ENCODE measurements at regions not wholly inside any gene's neighbourhood (a gene's known extent, or its start where the extent isn't known, plus 50 kb on each side); places are given as distances from the start of the nearest gene placed in this dataset.
"Not testable (repeated sequence)": the region's sequence is repeated elsewhere in the genome, so short reads cannot be mapped to it uniquely, and the experiment has no call there.

DNA sequence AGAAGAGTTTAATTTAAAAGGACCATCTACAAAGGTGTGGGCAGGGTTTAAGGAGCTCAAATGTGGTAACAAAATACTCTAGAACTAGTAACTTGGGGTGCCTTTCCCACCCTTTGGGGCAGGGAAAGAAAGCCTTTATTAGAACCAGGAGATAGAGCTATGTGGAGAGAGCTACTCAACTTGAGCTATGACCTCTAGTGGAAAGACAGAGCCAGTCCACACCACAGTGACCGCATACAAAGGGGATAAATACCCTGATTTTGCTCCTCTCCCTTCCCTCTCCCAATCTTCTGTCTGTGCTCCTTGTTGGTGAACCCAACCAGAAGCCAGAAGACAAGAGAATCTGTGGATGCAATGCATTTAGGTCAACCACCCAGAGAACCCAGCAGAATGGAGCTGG lies 54.4 kb upstream of the JAK1 start:
- Mint-ChIP-seq H3K9me3 (no peaks in the 10 kb centered on the region), H3K27me3 (no peaks in the 10 kb centered on the region), H3K36me3 (ENCODE audit: low read depth) (no peaks in the 10 kb centered on the region), H3K4me3 (no peak overlapping the region), H3K27ac (no peak overlapping the region), H3K4me1 (no peaks in the 10 kb centered on the region)
- ATAC-seq (replicated peaks) = no peak

DNA sequence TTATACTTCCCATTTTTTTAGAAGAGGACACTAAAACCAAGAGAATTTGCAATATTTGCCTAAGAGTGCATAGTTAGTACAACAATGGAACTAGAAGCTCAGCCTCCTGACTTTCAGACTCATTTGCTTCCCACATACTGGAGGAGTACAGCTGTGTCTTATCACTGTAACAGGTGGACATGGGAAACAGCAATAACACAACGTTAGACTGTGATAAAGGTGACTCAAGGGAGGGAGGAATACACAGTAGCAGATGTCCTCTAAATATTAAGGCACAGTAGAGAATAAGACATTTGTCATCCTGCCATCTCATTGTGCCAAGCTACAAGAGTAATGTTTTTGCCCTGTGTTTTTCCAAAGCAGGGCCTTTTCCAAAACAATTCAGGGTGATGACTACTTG lies 55.4 kb upstream of the JAK1 start:
- H3K27ac Mint-ChIP-seq = no peak overlapping the region
- no peaks in the 10 kb centered on the region for H3K4me1 Mint-ChIP-seq
- ATAC-seq (replicated peaks) = no peak

DNA sequence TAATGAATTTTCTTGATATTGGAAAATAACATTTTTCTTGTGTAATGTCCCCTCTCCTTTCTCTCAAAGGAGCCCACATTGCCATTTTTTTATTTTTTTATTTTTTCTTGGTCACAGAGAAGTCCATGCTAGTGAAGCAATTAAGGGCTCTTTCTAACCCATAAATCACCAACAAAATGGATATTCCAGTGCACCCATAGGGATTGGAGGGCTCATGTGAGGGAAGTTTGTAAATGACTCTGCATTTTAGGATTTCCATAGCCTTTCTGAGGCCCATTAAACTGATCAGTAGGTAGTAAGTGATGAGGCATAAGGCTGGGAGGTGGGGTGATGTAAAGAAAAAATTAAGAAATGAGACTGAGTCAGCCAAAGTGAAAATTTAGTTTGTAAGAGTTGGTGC lies 55.9 kb upstream of the JAK1 start:
- H3K27me3 Mint-ChIP-seq = no peaks in the 10 kb centered on the region
- no peaks in the 10 kb centered on the region for H3K36me3 Mint-ChIP-seq (ENCODE audit: low read depth)
- no peaks in the 10 kb centered on the region for H3K9me3 Mint-ChIP-seq
- H3K4me3 Mint-ChIP-seq = no peak overlapping the region
- no peak for ATAC-seq (replicated peaks)
- H3K27ac Mint-ChIP-seq = no peak overlapping the region
- H3K4me1 Mint-ChIP-seq = no peaks in the 10 kb centered on the region

More for the DNA sequence above, 55.4 kb upstream of the JAK1 start:
- Mint-ChIP-seq H3K27me3 (no peaks in the 10 kb centered on the region), H3K36me3 (ENCODE audit: low read depth) (no peaks in the 10 kb centered on the region), H3K9me3 (no peaks in the 10 kb centered on the region), H3K4me3 (no peak overlapping the region)

DNA sequence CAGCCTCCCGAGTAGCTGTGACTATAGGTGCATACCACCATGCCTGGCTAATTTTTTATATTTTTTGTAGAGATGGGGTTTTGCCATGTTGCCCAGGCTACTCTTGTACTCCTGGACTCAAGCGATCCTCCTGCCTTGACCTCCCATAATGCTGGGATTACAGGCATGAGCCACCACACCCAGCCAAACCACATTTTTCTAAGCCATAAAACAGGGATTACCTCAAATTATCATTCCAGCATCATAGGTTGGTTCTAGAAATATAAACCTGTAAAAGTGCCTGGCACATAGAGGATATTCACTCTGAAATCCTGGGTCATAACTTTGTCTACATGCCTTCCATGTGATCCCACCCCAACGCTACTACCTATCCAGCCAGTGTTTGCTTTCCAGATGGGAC lies 59.4 kb upstream of the JAK1 start:
- no peaks in the 10 kb centered on the region for H3K27me3 Mint-ChIP-seq
- no peak overlapping the region for H3K27ac Mint-ChIP-seq
- no peak for ATAC-seq (replicated peaks)
- H3K36me3 Mint-ChIP-seq (ENCODE audit: low read depth) = no peaks in the 10 kb centered on the region
- peaks cover 4% of the 10 kb centered on the region for H3K4me1 Mint-ChIP-seq
- H3K4me3 Mint-ChIP-seq = no peak overlapping the region
- peaks cover 4% of the 10 kb centered on the region for H3K9me3 Mint-ChIP-seq

- Mint-ChIP-seq H3K4me1 (peaks cover 4% of the 10 kb centered on the region), H3K9me3 (peaks cover 4% of the 10 kb centered on the region), H3K4me3 (no peak overlapping the region), H3K36me3 (ENCODE audit: low read depth) (no peaks in the 10 kb centered on the region), H3K27me3 (no peaks in the 10 kb centered on the region), H3K27ac (no peak overlapping the region)
- no peak for ATAC-seq (replicated peaks)
Observed at GRCh38 chr1:65026235-65026634, 59.9 kb upstream of the JAK1 start.

GRCh38 chr1:65027666-65028358 lies 61.5 kb upstream of the JAK1 start:
- Mint-ChIP-seq H3K36me3 (ENCODE audit: low read depth) (no peaks in the 10 kb centered on the region), H3K4me3 (no peak overlapping the region), H3K27me3 (no peaks in the 10 kb centered on the region), H3K9me3 (peaks cover 4% of the 10 kb centered on the region), H3K27ac (no peak overlapping the region), H3K4me1 (peaks cover 4% of the 10 kb centered on the region)
- ATAC-seq (replicated peaks) = no peak

- not testable (repeated sequence) for H3K27me3 Mint-ChIP-seq; H3K4me1 Mint-ChIP-seq; ATAC-seq (replicated peaks); H3K4me3 Mint-ChIP-seq; H3K36me3 Mint-ChIP-seq (ENCODE audit: low read depth); H3K27ac Mint-ChIP-seq; H3K9me3 Mint-ChIP-seq
Observed at GRCh38 chr1:65029434-65029833, 63.1 kb upstream of the JAK1 start.

DNA sequence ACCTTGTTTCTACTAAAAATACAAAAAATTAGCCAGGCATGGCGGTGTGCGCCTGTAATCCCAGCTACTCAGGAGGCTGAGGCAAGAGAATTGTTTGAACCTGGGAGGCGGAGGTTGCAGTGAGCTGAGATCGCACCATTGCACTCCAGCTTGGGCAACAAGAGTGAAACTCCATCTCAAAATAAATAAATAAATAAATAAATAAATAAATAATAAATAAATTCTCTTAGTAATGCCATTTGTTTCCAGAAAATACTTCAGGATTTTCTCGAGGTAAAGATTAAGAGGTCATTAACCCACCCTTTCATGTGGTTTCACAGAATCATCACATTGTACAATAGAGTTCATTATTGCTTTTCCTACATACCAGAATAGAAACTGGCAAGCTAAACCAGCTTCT lies 68.5 kb upstream of the JAK1 start:
- not testable (repeated sequence) for H3K27ac Mint-ChIP-seq, H3K4me1 Mint-ChIP-seq

GRCh38 chr1:65036570-65037051 lies 70.3 kb upstream of the JAK1 start:
- no peak overlapping the region for H3K4me3 Mint-ChIP-seq
- no peak for ATAC-seq (replicated peaks)
- no peaks in the 10 kb centered on the region for H3K4me1 Mint-ChIP-seq
- no peak overlapping the region for H3K27ac Mint-ChIP-seq
- H3K9me3 Mint-ChIP-seq = no peaks in the 10 kb centered on the region
- no peaks in the 10 kb centered on the region for H3K27me3 Mint-ChIP-seq
- peaks cover 11% of the 10 kb centered on the region for H3K36me3 Mint-ChIP-seq (ENCODE audit: low read depth)

More for the DNA sequence above, 68.5 kb upstream of the JAK1 start:
- H3K36me3 Mint-ChIP-seq (ENCODE audit: low read depth) = peaks cover 11% of the 10 kb centered on the region
- not testable (repeated sequence) for ATAC-seq (replicated peaks); H3K27me3 Mint-ChIP-seq; H3K4me3 Mint-ChIP-seq; H3K9me3 Mint-ChIP-seq

DNA sequence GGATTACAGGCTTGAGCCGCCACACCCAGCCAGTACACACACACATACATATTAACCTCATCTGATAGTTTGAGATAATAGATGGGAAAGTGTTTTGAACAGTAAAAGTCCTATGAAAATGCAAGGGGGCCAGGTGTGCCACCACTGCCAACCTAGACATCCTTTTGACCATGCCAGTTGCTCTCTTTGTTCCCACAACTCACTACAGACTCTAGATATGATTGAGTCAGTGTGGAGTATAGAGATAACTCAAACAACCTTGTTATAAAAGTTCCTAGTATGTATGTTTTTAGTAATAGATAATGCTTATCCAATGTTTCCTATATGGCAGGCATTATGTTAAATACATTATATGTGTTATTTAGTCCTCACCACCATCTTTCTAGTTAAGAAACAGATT lies 72.7 kb upstream of the JAK1 start:
- H3K9me3 Mint-ChIP-seq = no peaks in the 10 kb centered on the region
- peak; percentile 35 for ATAC-seq (replicated peaks)
- peaks cover under 1% of the 10 kb centered on the region for H3K4me1 Mint-ChIP-seq
- no peaks in the 10 kb centered on the region for H3K27me3 Mint-ChIP-seq
- no peak overlapping the region for H3K4me3 Mint-ChIP-seq
- H3K36me3 Mint-ChIP-seq (ENCODE audit: low read depth) = peaks cover 11% of the 10 kb centered on the region
- H3K27ac Mint-ChIP-seq = no peak overlapping the region

DNA sequence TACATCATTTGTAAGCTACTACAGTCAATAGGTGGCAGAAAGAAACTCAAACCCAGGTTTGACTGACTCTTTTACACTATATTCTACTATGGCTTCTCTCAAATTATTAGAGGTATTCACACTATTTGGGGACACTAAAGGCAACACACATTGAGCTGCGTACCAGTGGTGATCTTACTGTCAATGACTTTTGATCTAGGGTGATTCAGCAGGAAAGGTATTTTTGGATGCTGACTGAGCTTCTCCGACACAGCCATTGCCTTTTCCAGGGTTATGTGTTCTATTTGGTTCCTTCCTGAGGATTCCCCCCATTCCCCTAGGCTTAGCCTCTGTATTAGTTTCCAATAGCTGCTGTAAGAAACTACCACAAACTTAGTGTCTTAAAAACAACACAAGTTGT lies 73.2 kb upstream of the JAK1 start:
- no peak for ATAC-seq (replicated peaks)

GRCh38 chr1:65042467-65042866 lies 76.1 kb upstream of the JAK1 start:
- H3K36me3 Mint-ChIP-seq (ENCODE audit: low read depth) = no peaks in the 10 kb centered on the region
- no peak overlapping the region for H3K27ac Mint-ChIP-seq
- no peaks in the 10 kb centered on the region for H3K9me3 Mint-ChIP-seq
- peaks cover 7% of the 10 kb centered on the region for H3K4me1 Mint-ChIP-seq
- H3K4me3 Mint-ChIP-seq = no peak overlapping the region
- peak; percentile 52 for ATAC-seq (replicated peaks)
- no peaks in the 10 kb centered on the region for H3K27me3 Mint-ChIP-seq

More for the DNA sequence above, 73.2 kb upstream of the JAK1 start:
- Mint-ChIP-seq H3K27ac (no peak overlapping the region), H3K4me3 (no peak overlapping the region), H3K4me1 (peaks cover 5% of the 10 kb centered on the region), H3K9me3 (no peaks in the 10 kb centered on the region), H3K27me3 (no peaks in the 10 kb centered on the region), H3K36me3 (ENCODE audit: low read depth) (peaks cover 11% of the 10 kb centered on the region)

DNA sequence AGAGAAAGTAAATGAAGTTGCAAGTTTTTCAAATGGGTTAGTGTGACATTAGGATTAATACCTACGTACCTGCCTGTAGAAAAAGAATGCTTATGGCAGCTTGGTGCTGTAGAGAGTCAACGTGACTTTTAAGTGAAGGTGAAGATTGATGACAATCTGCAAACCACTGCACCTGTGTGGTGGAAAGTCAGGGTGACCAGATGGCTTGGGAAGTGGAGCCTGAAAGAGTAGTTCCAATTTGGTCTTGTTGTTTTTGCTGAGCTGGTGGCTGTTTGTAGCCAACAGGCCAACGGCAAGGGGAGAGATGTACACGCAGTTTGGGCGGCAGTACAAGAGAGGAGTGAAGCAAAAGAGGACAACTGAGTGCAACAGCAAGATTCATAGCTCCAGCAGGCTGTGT lies 78.1 kb upstream of the JAK1 start:
- ATAC-seq (replicated peaks) = no peak
- Mint-ChIP-seq H3K4me1 (peaks cover 14% of the 10 kb centered on the region), H3K36me3 (ENCODE audit: low read depth) (no peaks in the 10 kb centered on the region), H3K27ac (peak overlapping the region; percentile 42), H3K4me3 (no peak overlapping the region), H3K9me3 (no peaks in the 10 kb centered on the region), H3K27me3 (no peaks in the 10 kb centered on the region)

- peaks cover 22% of the 10 kb centered on the region for H3K4me1 Mint-ChIP-seq
- no peak overlapping the region for H3K4me3 Mint-ChIP-seq
- no peak overlapping the region for H3K27ac Mint-ChIP-seq
Observed at GRCh38 chr1:65045022-65045817, 78.9 kb upstream of the JAK1 start.

DNA sequence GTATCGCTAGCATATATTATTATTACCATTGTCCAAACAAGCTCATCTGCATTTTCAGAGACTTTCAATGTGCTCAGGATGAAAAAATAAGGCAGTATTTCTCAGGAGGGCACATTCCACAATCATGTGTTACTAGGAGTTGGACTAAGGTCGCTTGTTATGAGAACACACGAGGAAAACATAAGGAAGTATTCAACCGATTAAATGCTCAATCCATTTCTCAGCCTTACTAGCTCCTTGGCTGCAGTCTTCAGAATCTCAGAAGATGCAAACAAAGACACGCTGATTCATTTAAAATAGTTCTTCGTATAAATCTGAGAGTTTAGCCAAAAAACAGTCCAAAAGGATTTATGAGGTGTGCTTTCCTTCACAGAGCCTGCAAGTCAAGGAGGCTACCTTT lies 82.0 kb upstream of the JAK1 start:
- ATAC-seq (replicated peaks) = no peak
- H3K27ac Mint-ChIP-seq = no peak overlapping the region
- peaks cover 27% of the 10 kb centered on the region for H3K4me1 Mint-ChIP-seq
- H3K36me3 Mint-ChIP-seq (ENCODE audit: low read depth) = no peaks in the 10 kb centered on the region
- H3K9me3 Mint-ChIP-seq = no peaks in the 10 kb centered on the region
- H3K27me3 Mint-ChIP-seq = no peaks in the 10 kb centered on the region
- H3K4me3 Mint-ChIP-seq = no peak overlapping the region

More at GRCh38 chr1:65045022-65045817, 78.9 kb upstream of the JAK1 start:
- no peaks in the 10 kb centered on the region for H3K27me3 Mint-ChIP-seq
- H3K9me3 Mint-ChIP-seq = no peaks in the 10 kb centered on the region
- no peak for ATAC-seq (replicated peaks)
- no peaks in the 10 kb centered on the region for H3K36me3 Mint-ChIP-seq (ENCODE audit: low read depth)

All from activated T-helper 17 cell treated with anti-CD3 and anti-CD28 coated beads, Interleukin-2, amount 50 U/mL, for 72 hours (primary cell).